Mammary epithelial cell (primary cell): ENCODE measurements at regions not wholly inside any gene's neighbourhood (a gene's known extent, or its start where the extent isn't known, plus 50 kb on each side); places are given as distances from the start of the nearest gene placed in this dataset.

Experiments used
- EZH2 ChIP-seq: IDR thresholded peaks from 2 replicates; pipeline ENCODE4 v1.6.1; 2012; ENCODE audit warnings: low read length, inconsistent platforms, borderline replicate concordance
- TF ChIP-seq, protein P1 (sequence below), 2 donors: IDR thresholded peaks in 1 of 2; conservative IDR thresholded peaks in 1 of 2; 2 replicates each; pipeline ENCODE4 v1.5.1; 2011 to 2012; ENCODE audit warnings: inconsistent platforms in 2 of 2, low read length in 2 of 2, mild to moderate bottlenecking in 2 of 2, control low read depth in 1 of 2, low read depth in 1 of 2; ENCODE audit not compliant: insufficient read depth in 1 of 2; ENCODE audit errors: extremely low read depth in 1 of 2

DNA sequence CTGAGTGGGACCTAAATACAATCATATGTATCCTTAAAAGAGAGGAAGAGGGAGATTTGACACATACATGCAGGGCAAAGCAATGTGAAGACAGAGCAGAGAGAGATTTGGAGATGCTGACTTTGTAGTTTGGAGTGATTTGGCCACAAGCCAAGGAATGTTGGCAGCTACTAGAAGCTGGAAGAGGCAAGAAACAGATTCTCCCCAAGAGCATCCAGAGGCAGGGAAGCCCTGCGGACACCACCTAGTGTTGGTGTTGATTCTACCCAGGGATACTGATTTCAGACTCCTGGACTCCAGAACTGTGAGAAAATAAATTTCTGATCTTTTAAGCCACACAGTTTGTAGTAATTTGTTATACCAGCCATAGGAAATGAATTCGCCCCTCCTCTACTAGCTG lies 64.9 kb upstream of the OSMR start:
- TF ChIP-seq, protein P1, sequence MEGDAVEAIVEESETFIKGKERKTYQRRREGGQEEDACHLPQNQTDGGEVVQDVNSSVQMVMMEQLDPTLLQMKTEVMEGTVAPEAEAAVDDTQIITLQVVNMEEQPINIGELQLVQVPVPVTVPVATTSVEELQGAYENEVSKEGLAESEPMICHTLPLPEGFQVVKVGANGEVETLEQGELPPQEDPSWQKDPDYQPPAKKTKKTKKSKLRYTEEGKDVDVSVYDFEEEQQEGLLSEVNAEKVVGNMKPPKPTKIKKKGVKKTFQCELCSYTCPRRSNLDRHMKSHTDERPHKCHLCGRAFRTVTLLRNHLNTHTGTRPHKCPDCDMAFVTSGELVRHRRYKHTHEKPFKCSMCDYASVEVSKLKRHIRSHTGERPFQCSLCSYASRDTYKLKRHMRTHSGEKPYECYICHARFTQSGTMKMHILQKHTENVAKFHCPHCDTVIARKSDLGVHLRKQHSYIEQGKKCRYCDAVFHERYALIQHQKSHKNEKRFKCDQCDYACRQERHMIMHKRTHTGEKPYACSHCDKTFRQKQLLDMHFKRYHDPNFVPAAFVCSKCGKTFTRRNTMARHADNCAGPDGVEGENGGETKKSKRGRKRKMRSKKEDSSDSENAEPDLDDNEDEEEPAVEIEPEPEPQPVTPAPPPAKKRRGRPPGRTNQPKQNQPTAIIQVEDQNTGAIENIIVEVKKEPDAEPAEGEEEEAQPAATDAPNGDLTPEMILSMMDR (conservative IDR thresholded peaks at IDR 0.05 in 1 of 2, IDR thresholded peaks at IDR 0.05 in 1 of 2; ENCODE audit: extremely low read depth in 1 of 2, insufficient read depth in 1 of 2, low read depth in 1 of 2, low read length in 2 of 2), result peak in 1 of 2 donors; percentile 37
- TF ChIP-seq EZH2, result no peak
